ENCODE measurements at regions not wholly inside any gene's neighbourhood (a gene's known extent, or its start where the extent isn't known, plus 50 kb on each side); places are given as distances from the start of the nearest gene placed in this dataset.

GRCh38 chr12:60872850-60873713 lies 1277.3 kb downstream of the SLC16A7 start:
- TF ChIP-seq CTCF (IDR thresholded peaks at IDR 0.05; ENCODE audit: insufficient read depth, low read depth, low read length): no peak
- H3K4me3 ChIP-seq (ENCODE audit: low read depth, low read length): no peak overlapping the region
- no peak for DNase-seq (ENCODE audit: low read depth)

DNA sequence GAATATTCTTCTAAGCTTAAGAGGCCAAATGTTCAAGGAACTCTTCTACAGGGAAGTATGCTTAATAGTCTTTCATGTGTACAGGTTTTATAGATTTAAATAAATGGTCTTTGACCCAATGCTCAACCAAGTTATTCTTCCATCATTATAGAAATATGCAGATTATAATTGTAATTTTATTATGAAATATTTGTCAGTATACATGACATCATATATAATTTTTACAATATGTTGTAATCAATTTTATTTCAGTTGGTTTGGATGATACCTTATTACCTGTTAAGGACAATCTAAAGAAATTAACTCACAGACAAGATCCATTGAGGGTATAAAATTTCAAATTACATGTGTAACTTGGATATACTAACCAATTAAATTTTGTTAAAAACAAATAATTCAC lies 1278.3 kb downstream of the SLC16A7 start:
- no peak for DNase-seq (ENCODE audit: low read depth)
- no peak for TF ChIP-seq CTCF (IDR thresholded peaks at IDR 0.05; ENCODE audit: insufficient read depth, low read depth, low read length)
- H3K4me3 ChIP-seq (ENCODE audit: low read depth, low read length): no peak overlapping the region

DNA sequence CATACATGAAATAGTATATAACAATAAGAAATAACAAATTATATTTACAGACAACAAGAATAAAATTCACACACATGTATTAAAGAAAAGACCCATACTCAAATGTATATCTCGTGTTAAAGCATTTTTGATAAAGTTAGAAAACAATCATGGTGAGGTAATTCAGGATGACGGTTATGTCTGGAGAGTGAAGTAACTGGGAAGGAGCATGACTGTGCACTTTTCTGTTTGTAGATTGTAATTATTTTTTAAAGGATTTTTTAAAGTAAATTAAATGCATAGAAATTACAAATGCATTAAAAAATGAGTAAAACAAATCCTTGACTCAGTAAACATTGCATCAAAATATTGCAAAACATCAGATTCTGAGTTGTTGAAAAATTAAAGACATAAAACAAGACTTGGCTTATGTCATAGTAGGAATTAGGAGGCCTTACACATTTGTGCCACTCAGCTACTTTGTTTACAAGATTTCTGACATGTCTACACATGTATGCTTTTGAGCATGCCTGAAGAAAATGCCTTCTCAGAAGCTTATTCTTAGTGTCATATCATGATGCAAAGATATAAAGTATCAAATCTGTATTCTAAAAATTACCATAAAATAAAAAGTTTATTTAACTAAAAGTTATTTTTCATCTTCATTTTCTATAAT lies 1325.1 kb downstream of the SLC16A7 start:
- H3K4me3 ChIP-seq (ENCODE audit: low read depth, low read length): no peak overlapping the region
- TF ChIP-seq CTCF (IDR thresholded peaks at IDR 0.05; ENCODE audit: insufficient read depth, low read depth, low read length): no peak
- no peak for DNase-seq (ENCODE audit: low read depth)

GRCh38 chr12:60921541-60921940 lies 1325.7 kb downstream of the SLC16A7 start:
- no peak for TF ChIP-seq CTCF (IDR thresholded peaks at IDR 0.05; ENCODE audit: insufficient read depth, low read depth, low read length)
- DNase-seq (ENCODE audit: low read depth): no peak
- H3K4me3 ChIP-seq (ENCODE audit: low read depth, low read length): no peak overlapping the region

DNA sequence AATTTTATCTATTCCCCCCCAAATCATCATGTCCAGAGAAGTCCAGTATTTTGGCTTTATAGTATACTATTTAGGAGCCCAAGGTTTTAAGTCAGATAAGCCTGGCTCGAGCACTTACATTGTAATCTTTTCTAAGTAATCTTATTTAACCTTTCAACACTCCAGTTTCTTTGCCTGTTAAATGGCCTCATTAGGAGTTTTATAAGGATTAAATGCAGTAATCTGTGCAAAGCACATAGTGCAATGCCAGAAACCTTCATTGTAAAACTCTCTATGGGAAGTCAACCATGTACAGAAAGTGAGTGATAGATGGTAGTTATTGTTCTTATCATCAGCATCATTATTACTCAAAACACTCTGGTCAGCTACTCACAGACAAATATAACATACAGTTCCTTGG lies 1330.4 kb downstream of the SLC16A7 start:
- TF ChIP-seq CTCF (IDR thresholded peaks at IDR 0.05; ENCODE audit: insufficient read depth, low read depth, low read length): no peak
- H3K4me3 ChIP-seq (ENCODE audit: low read depth, low read length): no peak overlapping the region

GRCh38 chr12:60930151-60930550 lies 1330.1 kb upstream of the USP15 start:
- no peak overlapping the region for H3K4me3 ChIP-seq (ENCODE audit: low read depth, low read length)
- no peak for TF ChIP-seq CTCF (IDR thresholded peaks at IDR 0.05; ENCODE audit: insufficient read depth, low read depth, low read length)

More for the DNA sequence above, 1330.4 kb downstream of the SLC16A7 start:
- no peak for DNase-seq (ENCODE audit: low read depth)

More at GRCh38 chr12:60930151-60930550, 1330.1 kb upstream of the USP15 start:
- DNase-seq (ENCODE audit: low read depth): no peak
